Progenitor cell of endocrine pancreas (in vitro differentiated cells): ENCODE measurements at regions not wholly inside any gene's neighbourhood (a gene's known extent, or its start where the extent isn't known, plus 50 kb on each side); places are given as distances from the start of the nearest gene placed in this dataset.

Experiments
- DNase-seq: peaks from one replicate; pipeline ENCODE4 v3.0.0; 2021; ENCODE audit warnings: low spot score; ENCODE audit not compliant: unreplicated experiment
- H3K27ac Mint-ChIP-seq: 2 replicates; pipeline ENCODE4 v1.8.0; 2021; ENCODE audit warnings: mild to moderate bottlenecking, moderate library complexity, mixed read lengths
- H3K27me3 Mint-ChIP-seq: 2 replicates; pipeline ENCODE4 v1.8.0; 2021; ENCODE audit warnings: mixed read lengths
- H3K36me3 Mint-ChIP-seq: 2 replicates; pipeline ENCODE4 v1.8.0; 2022; ENCODE audit warnings: mixed read lengths; ENCODE audit not compliant: insufficient read depth
- H3K4me1 Mint-ChIP-seq: 2 replicates; pipeline ENCODE4 v1.8.0; 2021; ENCODE audit warnings: low read depth, mixed read lengths
- H3K4me3 Mint-ChIP-seq: 2 replicates; pipeline ENCODE4 v1.8.0; 2021; ENCODE audit warnings: low read depth, mild to moderate bottlenecking, moderate library complexity, mixed read lengths
- H3K9me3 Mint-ChIP-seq: 2 replicates; pipeline ENCODE4 v1.8.0; 2021; ENCODE audit warnings: low read depth, mixed read lengths
- CTCF ChIP-seq: fragments of 200-600 bp; sonication (generic); IDR thresholded peaks from one replicate; pipeline ENCODE4 v1.5.0; 2021; ENCODE audit warnings: antibody characterized with exemption, mild to moderate bottlenecking; ENCODE audit not compliant: unreplicated experiment

DNA sequence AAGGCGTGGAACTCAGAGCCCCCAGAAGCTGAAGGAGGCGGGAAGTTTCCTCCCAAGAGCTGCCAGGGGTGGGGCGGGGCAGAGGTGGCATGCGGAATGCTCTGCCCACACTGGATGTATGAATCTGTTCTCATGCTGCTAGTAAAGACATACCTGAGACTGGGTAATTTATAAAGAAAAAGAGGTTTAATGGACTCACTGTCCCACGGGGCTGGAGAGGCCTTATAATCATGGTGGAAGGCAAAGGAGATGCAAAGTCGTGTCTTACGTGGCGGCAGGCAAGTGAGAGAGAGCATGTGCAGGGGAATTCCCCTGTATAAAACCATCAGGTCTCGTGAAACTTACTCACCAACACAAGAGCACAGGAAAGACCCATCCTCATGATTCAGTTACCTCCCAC, 57.6 kb downstream of the SMIM38 start:
- H3K27me3 Mint-ChIP-seq: peaks cover 21% of the 10 kb centered on the region
- no peak overlapping the region for H3K27ac Mint-ChIP-seq
- no peak for TF ChIP-seq CTCF
- DNase-seq: no peak
- peaks cover 6% of the 10 kb centered on the region for H3K4me1 Mint-ChIP-seq
- H3K4me3 Mint-ChIP-seq: no peak overlapping the region
- peaks cover 6% of the 10 kb centered on the region for H3K9me3 Mint-ChIP-seq
- H3K36me3 Mint-ChIP-seq: peaks cover 2% of the 10 kb centered on the region

- DNase-seq: peak; percentile 4
- no peak for TF ChIP-seq CTCF
- H3K27me3 Mint-ChIP-seq: peaks cover 21% of the 10 kb centered on the region
- H3K27ac Mint-ChIP-seq: no peak overlapping the region
- peaks cover 7% of the 10 kb centered on the region for H3K4me1 Mint-ChIP-seq
- peaks cover 3% of the 10 kb centered on the region for H3K9me3 Mint-ChIP-seq
- no peak overlapping the region for H3K4me3 Mint-ChIP-seq
- no peaks in the 10 kb centered on the region for H3K36me3 Mint-ChIP-seq
These were observed 58.2 kb downstream of the SMIM38 start for GRCh38 chr11:69213964-69214363.

DNA sequence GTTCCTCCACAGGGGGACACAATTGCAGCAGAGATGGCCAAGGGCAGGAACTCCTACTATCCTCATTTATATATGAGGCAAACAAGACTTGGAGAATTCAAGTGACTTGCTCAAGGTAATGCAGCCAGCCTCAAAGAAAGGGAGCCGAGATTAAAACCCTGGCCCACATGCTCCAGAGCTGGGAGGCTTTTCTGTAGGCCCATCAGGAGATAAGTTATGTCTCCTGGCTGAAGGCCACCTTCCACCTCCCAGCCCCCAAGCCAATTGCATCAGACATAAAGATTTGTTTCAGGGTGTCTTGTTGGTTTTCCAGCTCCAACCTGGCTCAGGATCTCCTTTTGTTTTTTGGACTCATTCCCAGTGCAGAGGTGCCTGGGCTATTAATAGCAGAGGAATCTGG, 59.5 kb downstream of the SMIM38 start:
- H3K4me3 Mint-ChIP-seq: no peak overlapping the region
- H3K27ac Mint-ChIP-seq: no peak overlapping the region
- peaks cover 8% of the 10 kb centered on the region for H3K4me1 Mint-ChIP-seq
- no peak for DNase-seq
- H3K27me3 Mint-ChIP-seq: peaks cover 21% of the 10 kb centered on the region
- no peak for TF ChIP-seq CTCF
- H3K9me3 Mint-ChIP-seq: peaks cover 3% of the 10 kb centered on the region
- no peaks in the 10 kb centered on the region for H3K36me3 Mint-ChIP-seq

DNA sequence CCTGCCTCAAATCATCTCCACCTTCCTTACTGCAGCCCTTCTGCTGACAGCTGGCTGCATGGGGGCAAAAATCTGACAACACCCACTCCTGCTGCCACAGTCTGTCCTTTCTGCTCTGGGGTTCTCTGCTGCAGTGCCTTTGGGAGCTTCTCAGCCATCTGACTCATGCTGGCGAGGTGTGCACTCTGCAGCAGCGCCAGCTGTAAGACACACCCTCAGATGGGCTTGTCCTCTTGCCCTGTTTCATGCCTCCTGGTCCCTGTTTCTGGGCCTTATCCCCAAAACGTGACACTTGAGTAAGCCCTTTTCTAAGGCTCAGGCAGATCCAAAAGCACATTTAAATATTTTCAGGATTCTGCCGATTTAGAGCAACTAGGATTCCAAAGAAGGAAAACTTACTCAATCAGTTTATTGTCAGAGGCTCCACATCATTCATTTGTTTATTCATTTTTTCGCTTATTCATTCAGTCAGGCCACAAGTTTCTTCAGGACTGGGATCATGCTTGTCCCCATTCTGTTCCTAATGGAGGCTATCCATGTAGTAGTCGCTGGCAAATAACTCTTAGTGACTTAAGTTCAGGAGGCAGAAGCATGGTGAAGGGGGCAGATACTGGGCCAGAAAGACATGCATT, 60.2 kb downstream of the SMIM38 start:
- TF ChIP-seq CTCF: no peak
- H3K36me3 Mint-ChIP-seq: no peaks in the 10 kb centered on the region
- peak; percentile 5 for DNase-seq
- peak overlapping the region; percentile 22 for H3K27ac Mint-ChIP-seq
- H3K27me3 Mint-ChIP-seq: peaks cover 21% of the 10 kb centered on the region
- peaks cover 8% of the 10 kb centered on the region for H3K4me1 Mint-ChIP-seq
- no peak overlapping the region for H3K4me3 Mint-ChIP-seq
- peaks cover 3% of the 10 kb centered on the region for H3K9me3 Mint-ChIP-seq

- Mint-ChIP-seq H3K9me3 (peaks cover 3% of the 10 kb centered on the region), H3K27me3 (peaks cover 15% of the 10 kb centered on the region), H3K4me3 (no peak overlapping the region), H3K36me3 (no peaks in the 10 kb centered on the region), H3K4me1 (peaks cover 7% of the 10 kb centered on the region), H3K27ac (no peak overlapping the region)
- no peak for TF ChIP-seq CTCF
- DNase-seq: no peak
These were observed 60.9 kb downstream of the SMIM38 start for GRCh38 chr11:69216647-69217051.
